ENCODE measurements at regions not wholly inside any gene's neighbourhood (a gene's known extent, or its start where the extent isn't known, plus 50 kb on each side); places are given as distances from the start of the nearest gene placed in this dataset.

- TF ChIP-seq CTCF (IDR thresholded peaks at IDR 0.05 in 4 of 5, conservative IDR thresholded peaks at IDR 0.05 in 1 of 5) = no peak
- TF ChIP-seq POLR2A (IDR thresholded peaks at IDR 0.05) = no peak
Measured at GRCh38 chr1:105317976-105318375, 1568.3 kb downstream of the AMY1C start.
